A549 (cell line): ENCODE measurements at regions not wholly inside any gene's neighbourhood (a gene's known extent, or its start where the extent isn't known, plus 50 kb on each side); places are given as distances from the start of the nearest gene placed in this dataset.

ENCODE experiments used
- JUN ChIP-seq, 2 experiments: fragments of >200 bp; sonication (Bioruptor Twin); formaldehyde crosslinking; IDR thresholded peaks; 2 replicates in 1 of 2; 3 replicates in 1 of 2; pipeline ENCODE4 v1.6.1; 2016 to 2017
- ZFP36 ChIP-seq: fragments of 450-650 bp; IDR thresholded peaks from 2 replicates; pipeline ENCODE4 v1.6.1; 2014; ENCODE audit warnings: borderline replicate concordance; ENCODE audit not compliant: partially characterized antibody
- TF ChIP-seq, protein P1 (sequence below): IDR thresholded peaks from 2 replicates; pipeline ENCODE4 v1.6.1; 2012
- TF ChIP-seq, protein P2 (sequence below): fragments of >200 bp; sonication (Bioruptor Twin); formaldehyde crosslinking; IDR thresholded peaks from 3 replicates; pipeline ENCODE4 v1.5.1; 2016

DNA sequence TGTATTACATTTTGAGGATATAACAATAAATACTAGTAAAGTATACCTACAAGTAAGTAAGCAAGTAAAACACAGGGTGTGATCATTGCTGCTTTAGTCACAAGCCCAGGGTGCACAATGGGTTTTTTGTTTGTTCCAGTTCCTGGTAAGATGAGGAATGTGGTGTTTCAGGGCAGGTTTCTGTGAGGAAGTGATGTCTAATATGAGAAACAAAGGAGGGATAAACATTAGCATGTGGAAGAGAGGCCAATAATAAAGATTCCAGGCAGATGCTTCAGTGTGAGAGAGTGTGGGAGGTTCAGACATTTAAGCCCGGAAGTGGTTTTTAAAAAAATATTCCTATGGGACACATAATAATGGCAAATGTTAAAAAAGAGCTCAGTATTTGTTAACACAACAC lies 808.1 kb upstream of the USP15 start:
- TF ChIP-seq, protein P1, sequence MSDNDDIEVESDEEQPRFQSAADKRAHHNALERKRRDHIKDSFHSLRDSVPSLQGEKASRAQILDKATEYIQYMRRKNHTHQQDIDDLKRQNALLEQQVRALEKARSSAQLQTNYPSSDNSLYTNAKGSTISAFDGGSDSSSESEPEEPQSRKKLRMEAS: no peak
- TF ChIP-seq ZFP36: no peak
- TF ChIP-seq JUN (IDR thresholded peaks at IDR 0.05): no peak
- TF ChIP-seq, protein P2, sequence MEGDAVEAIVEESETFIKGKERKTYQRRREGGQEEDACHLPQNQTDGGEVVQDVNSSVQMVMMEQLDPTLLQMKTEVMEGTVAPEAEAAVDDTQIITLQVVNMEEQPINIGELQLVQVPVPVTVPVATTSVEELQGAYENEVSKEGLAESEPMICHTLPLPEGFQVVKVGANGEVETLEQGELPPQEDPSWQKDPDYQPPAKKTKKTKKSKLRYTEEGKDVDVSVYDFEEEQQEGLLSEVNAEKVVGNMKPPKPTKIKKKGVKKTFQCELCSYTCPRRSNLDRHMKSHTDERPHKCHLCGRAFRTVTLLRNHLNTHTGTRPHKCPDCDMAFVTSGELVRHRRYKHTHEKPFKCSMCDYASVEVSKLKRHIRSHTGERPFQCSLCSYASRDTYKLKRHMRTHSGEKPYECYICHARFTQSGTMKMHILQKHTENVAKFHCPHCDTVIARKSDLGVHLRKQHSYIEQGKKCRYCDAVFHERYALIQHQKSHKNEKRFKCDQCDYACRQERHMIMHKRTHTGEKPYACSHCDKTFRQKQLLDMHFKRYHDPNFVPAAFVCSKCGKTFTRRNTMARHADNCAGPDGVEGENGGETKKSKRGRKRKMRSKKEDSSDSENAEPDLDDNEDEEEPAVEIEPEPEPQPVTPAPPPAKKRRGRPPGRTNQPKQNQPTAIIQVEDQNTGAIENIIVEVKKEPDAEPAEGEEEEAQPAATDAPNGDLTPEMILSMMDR: no peak
